ENCODE measurements at regions not wholly inside any gene's neighbourhood (a gene's known extent, or its start where the extent isn't known, plus 50 kb on each side); places are given as distances from the start of the nearest gene placed in this dataset.
A peak's percentile ranks its signal among the peaks of the same experiment; 100 is the strongest.

- no peak overlapping the region for H3K27ac ChIP-seq
- TF ChIP-seq ZFX (IDR thresholded peaks at IDR 0.05) (no peak), CTCF (conservative IDR thresholded peaks at IDR 0.05) (no peak)
Measured at GRCh38 chr17:13943909-13944308, 125.4 kb upstream of the COX10 start.

GRCh38 chr17:13947499-13947898, 121.8 kb upstream of the COX10 start:
- H3K27ac ChIP-seq = no peak overlapping the region
- no peak for TF ChIP-seq CTCF (conservative IDR thresholded peaks at IDR 0.05)
- TF ChIP-seq ZFX (IDR thresholded peaks at IDR 0.05) = no peak

- no peak for TF ChIP-seq ZFX (IDR thresholded peaks at IDR 0.05)
- no peak for TF ChIP-seq CTCF (conservative IDR thresholded peaks at IDR 0.05)
- no peak overlapping the region for H3K27ac ChIP-seq
Measured at GRCh38 chr17:13952009-13952750, 117.1 kb upstream of the COX10 start.

GRCh38 chr17:13953841-13954240, 115.5 kb upstream of the COX10 start:
- no peak for TF ChIP-seq CTCF (conservative IDR thresholded peaks at IDR 0.05)
- H3K27ac ChIP-seq = no peak overlapping the region

GRCh38 chr17:13957636-13958035, 111.7 kb upstream of the COX10 start:
- no peak overlapping the region for H3K27ac ChIP-seq
- TF ChIP-seq CTCF (conservative IDR thresholded peaks at IDR 0.05) (no peak), ZFX (IDR thresholded peaks at IDR 0.05) (no peak)

GRCh38 chr17:13958773-13959172, 110.5 kb upstream of the COX10 start:
- TF ChIP-seq ZFX (IDR thresholded peaks at IDR 0.05) = no peak
- no peak for TF ChIP-seq CTCF (conservative IDR thresholded peaks at IDR 0.05)
- no peak overlapping the region for H3K27ac ChIP-seq

GRCh38 chr17:13961265-13961664, 108.0 kb upstream of the COX10 start:
- TF ChIP-seq CTCF (conservative IDR thresholded peaks at IDR 0.05) (no peak), ZFX (IDR thresholded peaks at IDR 0.05) (no peak)
- peak overlapping the region; percentile 54 for H3K27ac ChIP-seq

Measured in C4-2B (cell line).